DOHH2 (cell line): ENCODE measurements at regions not wholly inside any gene's neighbourhood (a gene's known extent, or its start where the extent isn't known, plus 50 kb on each side); places are given as distances from the start of the nearest gene placed in this dataset.
"Not testable (repeated sequence)": the region's sequence is repeated elsewhere in the genome, so short reads cannot be mapped to it uniquely, and the experiment has no call there.

ENCODE experiments used
- H3F3A ChIP-seq: fragments of 200-600 bp; sonication (generic), shearing (Covaris generic); 2 replicates; pipeline ENCODE4 v1.6.0; 2016; ENCODE audit warnings: antibody characterized with exemption, mild to moderate bottlenecking; ENCODE audit not compliant: control insufficient read depth, insufficient read depth
- H3K27ac ChIP-seq: fragments of 200-600 bp; sonication (generic); 2 replicates; pipeline ENCODE4 v1.5.1; 2014; ENCODE audit warnings: low read depth, mild to moderate bottlenecking, low read length, moderate library complexity
- H3K27me3 ChIP-seq: fragments of 200-600 bp; sonication (generic); 2 replicates; pipeline ENCODE4 v1.6.1; 2014; ENCODE audit warnings: mild to moderate bottlenecking, low read length, mixed read lengths; ENCODE audit not compliant: control insufficient read depth
- H3K36me3 ChIP-seq: fragments of 200-600 bp; sonication (generic); 2 replicates; pipeline ENCODE4 v1.6.1; 2014; ENCODE audit warnings: mild to moderate bottlenecking, low read length, moderate library complexity, mixed read lengths; ENCODE audit not compliant: control insufficient read depth
- H3K4me1 ChIP-seq: fragments of 200-600 bp; sonication (generic); 2 replicates; pipeline ENCODE4 v1.6.1; 2014; ENCODE audit warnings: mild to moderate bottlenecking, low read length, mixed read lengths; ENCODE audit not compliant: control insufficient read depth
- H3K4me2 ChIP-seq: fragments of 200-600 bp; sonication (generic); 2 replicates; pipeline ENCODE4 v1.6.0; 2014; ENCODE audit warnings: mild to moderate bottlenecking, low read length, moderate library complexity
- H3K4me3 ChIP-seq: fragments of 200-600 bp; sonication (generic); 2 replicates; pipeline ENCODE4 v1.5.1; 2014; ENCODE audit warnings: mild to moderate bottlenecking, low read length, mixed read lengths
- H3K79me2 ChIP-seq: fragments of 200-600 bp; sonication (generic); 2 replicates; pipeline ENCODE4 v1.6.1; 2014; ENCODE audit warnings: mild to moderate bottlenecking, low read length, mixed read lengths; ENCODE audit not compliant: control insufficient read depth
- H3K9me2 ChIP-seq: fragments of 200-600 bp; sonication (generic); replicated peaks from 2 replicates; pipeline ENCODE4 v1.6.1; 2014; ENCODE audit warnings: mild to moderate bottlenecking, low read length, mixed read lengths; ENCODE audit not compliant: control insufficient read depth
- H3K9me3 ChIP-seq: fragments of 200-600 bp; sonication (generic); 2 replicates; pipeline ENCODE4 v1.6.1; 2014; ENCODE audit warnings: antibody characterized with exemption, low read length, mixed read lengths; ENCODE audit not compliant: control insufficient read depth, insufficient read depth
- H4K20me1 ChIP-seq: fragments of 200-600 bp; sonication (generic); 2 replicates; pipeline ENCODE4 v1.6.0; 2014; ENCODE audit warnings: low read depth, mild to moderate bottlenecking, antibody characterized with exemption, low read length, moderate library complexity; ENCODE audit not compliant: control insufficient read depth, insufficient read depth
- EZH2phosphoT487 ChIP-seq: fragments of 200-600 bp; sonication (generic); IDR thresholded peaks from 2 replicates; pipeline ENCODE4 v1.6.1; 2017; ENCODE audit warnings: borderline replicate concordance, mild to moderate bottlenecking, antibody characterized with exemption, low read length, moderate library complexity, mixed read lengths
- TF ChIP-seq, protein P1 (sequence below): fragments of 200-600 bp; sonication (generic); IDR thresholded peaks from one replicate; pipeline ENCODE4 v1.5.1; 2014; ENCODE audit warnings: antibody characterized with exemption, mild to moderate bottlenecking, low read depth, low read length; ENCODE audit not compliant: poor library complexity, severe bottlenecking

DNA sequence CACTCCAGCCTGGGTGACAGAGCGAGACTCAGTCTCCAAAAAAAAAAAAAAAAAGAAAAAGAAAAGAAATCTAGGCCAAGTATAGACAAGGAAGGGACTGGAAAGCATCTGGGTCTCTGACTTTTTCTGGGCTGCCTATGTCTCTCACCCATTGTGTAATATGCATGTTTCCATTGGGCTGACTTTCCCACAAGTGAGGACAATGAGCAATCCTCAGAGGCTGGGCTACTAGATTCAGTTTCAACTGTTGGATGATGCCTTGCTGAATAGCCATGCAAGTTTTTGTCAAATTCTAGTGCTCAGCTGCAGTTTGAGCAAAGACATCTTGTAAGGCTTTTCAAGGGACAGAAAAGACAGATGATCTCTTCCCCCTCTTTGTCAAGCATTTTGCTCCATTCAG, 82.1 kb downstream of the PHAX start:
- no peaks in the 10 kb centered on the region for H3F3A ChIP-seq
- H4K20me1 ChIP-seq = no peaks in the 10 kb centered on the region
- no peaks in the 10 kb centered on the region for H3K36me3 ChIP-seq
- H3K4me1 ChIP-seq = peaks cover 26% of the 10 kb centered on the region
- no peaks in the 10 kb centered on the region for H3K9me3 ChIP-seq
- H3K4me3 ChIP-seq = no peak overlapping the region
- H3K9me2 ChIP-seq = no peaks in the 10 kb centered on the region
- H3K27ac ChIP-seq = no peak overlapping the region
- TF ChIP-seq EZH2phosphoT487 = no peak
- TF ChIP-seq, protein P1, sequence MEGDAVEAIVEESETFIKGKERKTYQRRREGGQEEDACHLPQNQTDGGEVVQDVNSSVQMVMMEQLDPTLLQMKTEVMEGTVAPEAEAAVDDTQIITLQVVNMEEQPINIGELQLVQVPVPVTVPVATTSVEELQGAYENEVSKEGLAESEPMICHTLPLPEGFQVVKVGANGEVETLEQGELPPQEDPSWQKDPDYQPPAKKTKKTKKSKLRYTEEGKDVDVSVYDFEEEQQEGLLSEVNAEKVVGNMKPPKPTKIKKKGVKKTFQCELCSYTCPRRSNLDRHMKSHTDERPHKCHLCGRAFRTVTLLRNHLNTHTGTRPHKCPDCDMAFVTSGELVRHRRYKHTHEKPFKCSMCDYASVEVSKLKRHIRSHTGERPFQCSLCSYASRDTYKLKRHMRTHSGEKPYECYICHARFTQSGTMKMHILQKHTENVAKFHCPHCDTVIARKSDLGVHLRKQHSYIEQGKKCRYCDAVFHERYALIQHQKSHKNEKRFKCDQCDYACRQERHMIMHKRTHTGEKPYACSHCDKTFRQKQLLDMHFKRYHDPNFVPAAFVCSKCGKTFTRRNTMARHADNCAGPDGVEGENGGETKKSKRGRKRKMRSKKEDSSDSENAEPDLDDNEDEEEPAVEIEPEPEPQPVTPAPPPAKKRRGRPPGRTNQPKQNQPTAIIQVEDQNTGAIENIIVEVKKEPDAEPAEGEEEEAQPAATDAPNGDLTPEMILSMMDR = no peak
- H3K79me2 ChIP-seq = no peaks in the 10 kb centered on the region
- H3K4me2 ChIP-seq = no peak overlapping the region
- H3K27me3 ChIP-seq = no peaks in the 10 kb centered on the region

DNA sequence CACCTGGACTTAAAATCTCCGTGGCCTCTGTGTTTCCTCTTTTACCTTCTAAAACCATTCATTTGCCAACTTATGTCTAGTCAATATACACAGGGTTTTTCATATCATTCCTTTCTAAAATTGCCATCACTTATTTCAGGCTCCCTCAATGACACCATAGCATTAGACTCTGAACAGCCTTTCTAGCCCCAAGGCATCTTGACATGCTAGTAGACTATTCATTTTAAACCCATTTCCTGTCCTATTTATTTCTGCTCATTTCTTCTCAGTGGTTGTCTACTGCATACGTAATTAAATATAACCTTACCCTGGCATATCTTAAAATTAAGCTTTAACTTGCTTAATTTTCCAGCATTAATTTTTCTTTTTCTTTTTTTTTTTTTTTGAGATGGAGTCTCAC, 83.2 kb downstream of the PHAX start:
- H3K27ac ChIP-seq = no peak overlapping the region
- H3K4me3 ChIP-seq = no peak overlapping the region
- peaks cover 26% of the 10 kb centered on the region for H3K4me1 ChIP-seq
- no peak overlapping the region for H3K4me2 ChIP-seq
- no peaks in the 10 kb centered on the region for H3K9me3 ChIP-seq
- H4K20me1 ChIP-seq = no peaks in the 10 kb centered on the region
- H3F3A ChIP-seq = no peaks in the 10 kb centered on the region
- no peaks in the 10 kb centered on the region for H3K27me3 ChIP-seq
- no peaks in the 10 kb centered on the region for H3K79me2 ChIP-seq
- TF ChIP-seq EZH2phosphoT487 = no peak
- TF ChIP-seq, protein P1 = no peak
- no peaks in the 10 kb centered on the region for H3K36me3 ChIP-seq
- no peaks in the 10 kb centered on the region for H3K9me2 ChIP-seq

DNA sequence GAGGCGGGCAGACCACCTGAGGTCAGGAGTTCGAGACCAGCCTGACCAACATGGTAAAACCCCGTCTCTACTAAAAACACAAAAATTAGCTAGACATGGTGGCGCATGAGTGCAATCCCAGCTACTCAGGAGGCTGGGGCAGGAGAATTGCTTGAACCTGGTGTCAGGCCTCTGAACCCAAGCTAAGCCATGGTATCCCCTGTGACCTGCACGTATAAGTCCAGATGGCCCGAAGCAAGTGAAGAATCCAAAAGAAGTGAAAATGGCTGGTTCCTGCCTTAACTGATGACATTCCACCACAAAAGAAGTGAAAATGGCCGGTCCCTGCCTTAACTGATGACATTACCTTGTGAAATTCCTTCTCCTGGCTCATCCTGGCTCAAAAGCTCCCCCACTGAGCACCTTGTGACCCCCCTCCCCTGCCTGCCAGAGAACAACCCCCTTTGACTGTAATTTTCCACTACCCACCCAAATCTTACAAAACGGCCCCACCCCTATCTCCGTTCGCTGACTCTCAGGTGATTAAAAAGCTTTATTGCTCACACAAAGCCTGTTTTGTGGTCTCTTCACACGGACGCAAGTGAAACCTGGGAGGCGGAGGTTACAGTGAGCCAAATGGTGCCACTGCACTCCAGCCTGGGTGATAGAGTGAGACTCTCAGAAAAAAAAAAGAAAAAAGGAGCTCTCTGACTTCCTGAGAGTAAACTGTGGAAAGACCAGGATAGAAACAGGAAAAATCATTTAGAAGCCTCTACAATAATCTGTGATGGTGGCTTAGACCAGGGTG, 84.1 kb downstream of the PHAX start:
- H3K79me2 ChIP-seq, H3K9me2 ChIP-seq, H3K36me3 ChIP-seq, H3K27ac ChIP-seq, H4K20me1 ChIP-seq, H3F3A ChIP-seq, H3K9me3 ChIP-seq, H3K4me2 ChIP-seq, H3K27me3 ChIP-seq, H3K4me3 ChIP-seq: not testable (repeated sequence)
- H3K4me1 ChIP-seq = peaks cover 26% of the 10 kb centered on the region

DNA sequence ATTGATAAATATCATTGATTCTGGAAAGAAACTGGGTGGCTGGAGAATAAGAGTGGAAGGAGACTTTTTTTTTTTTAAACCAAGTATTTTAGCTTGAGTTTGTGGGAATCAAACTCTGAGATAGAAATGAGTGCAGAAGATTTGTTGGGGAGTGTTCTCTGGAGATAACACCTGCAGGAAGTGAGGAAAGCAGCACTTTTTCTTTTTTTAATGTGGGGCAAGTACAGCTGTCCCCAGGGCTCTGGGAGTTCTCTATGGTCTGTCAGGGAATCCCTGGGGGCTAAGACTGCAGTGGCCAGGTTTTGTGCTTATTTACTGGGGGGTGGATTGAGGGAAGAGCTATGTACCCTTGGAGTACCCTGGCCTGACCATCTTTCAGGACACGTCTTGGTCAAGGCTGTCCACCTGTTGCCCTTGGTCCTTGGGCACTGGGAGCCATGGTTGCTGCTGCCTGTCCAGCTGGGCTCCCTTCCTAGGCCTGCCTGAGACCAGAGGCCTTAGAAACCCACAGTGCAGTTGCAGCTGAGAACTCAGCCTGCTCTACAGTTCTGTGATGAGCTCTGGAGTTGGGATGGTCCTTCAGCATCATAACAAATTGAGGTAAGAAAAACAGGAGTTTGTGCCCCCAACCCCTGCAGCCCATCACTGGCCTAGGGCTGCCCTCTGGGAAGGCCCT, 85.8 kb downstream of the PHAX start:
- Histone ChIP-seq H4K20me1 (no peaks in the 10 kb centered on the region), H3K9me3 (no peaks in the 10 kb centered on the region), H3F3A (no peaks in the 10 kb centered on the region), H3K4me1 (peaks cover 20% of the 10 kb centered on the region), H3K4me3 (peak overlapping the region; percentile 40), H3K79me2 (no peaks in the 10 kb centered on the region), H3K36me3 (no peaks in the 10 kb centered on the region), H3K27ac (no peak overlapping the region), H3K9me2 (no peaks in the 10 kb centered on the region), H3K4me2 (peak overlapping the region; percentile 60), H3K27me3 (no peaks in the 10 kb centered on the region)
- TF ChIP-seq, protein P1 = no peak
- TF ChIP-seq EZH2phosphoT487 = no peak
